ENCODE measurements at regions not wholly inside any gene's neighbourhood (a gene's known extent, or its start where the extent isn't known, plus 50 kb on each side); places are given as distances from the start of the nearest gene placed in this dataset.

- TF ChIP-seq, protein P1, sequence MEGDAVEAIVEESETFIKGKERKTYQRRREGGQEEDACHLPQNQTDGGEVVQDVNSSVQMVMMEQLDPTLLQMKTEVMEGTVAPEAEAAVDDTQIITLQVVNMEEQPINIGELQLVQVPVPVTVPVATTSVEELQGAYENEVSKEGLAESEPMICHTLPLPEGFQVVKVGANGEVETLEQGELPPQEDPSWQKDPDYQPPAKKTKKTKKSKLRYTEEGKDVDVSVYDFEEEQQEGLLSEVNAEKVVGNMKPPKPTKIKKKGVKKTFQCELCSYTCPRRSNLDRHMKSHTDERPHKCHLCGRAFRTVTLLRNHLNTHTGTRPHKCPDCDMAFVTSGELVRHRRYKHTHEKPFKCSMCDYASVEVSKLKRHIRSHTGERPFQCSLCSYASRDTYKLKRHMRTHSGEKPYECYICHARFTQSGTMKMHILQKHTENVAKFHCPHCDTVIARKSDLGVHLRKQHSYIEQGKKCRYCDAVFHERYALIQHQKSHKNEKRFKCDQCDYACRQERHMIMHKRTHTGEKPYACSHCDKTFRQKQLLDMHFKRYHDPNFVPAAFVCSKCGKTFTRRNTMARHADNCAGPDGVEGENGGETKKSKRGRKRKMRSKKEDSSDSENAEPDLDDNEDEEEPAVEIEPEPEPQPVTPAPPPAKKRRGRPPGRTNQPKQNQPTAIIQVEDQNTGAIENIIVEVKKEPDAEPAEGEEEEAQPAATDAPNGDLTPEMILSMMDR (IDR thresholded peaks at IDR 0.05) = no peak
- TF ChIP-seq POLR2A (IDR thresholded peaks at IDR 0.05) = no peak
Measured at GRCh38 chr12:25733541-25733940, 180.5 kb upstream of the LMNTD1 start.

All from esophagus squamous epithelium (tissue), 4 donors.